HG03442 (cell line): ENCODE measurements at regions not wholly inside any gene's neighbourhood (a gene's known extent, or its start where the extent isn't known, plus 50 kb on each side); places are given as distances from the start of the nearest gene placed in this dataset.
"Not testable (repeated sequence)": the region's sequence is repeated elsewhere in the genome, so short reads cannot be mapped to it uniquely, and the experiment has no call there.

Experiments used
- ATAC-seq: cut with Tn5 transposase; IDR thresholded peaks from one replicate; pipeline ENCODE4 v1.9.1; 2021; ENCODE audit warnings: mild to moderate bottlenecking, moderate library complexity; ENCODE audit not compliant: unreplicated experiment

- ATAC-seq = no peak
Measured at GRCh38 chr18:1467461-1467964, 562.8 kb downstream of the ADCYAP1 start.

- ATAC-seq = no peak
Measured at GRCh38 chr18:1468550-1468949, 563.9 kb downstream of the ADCYAP1 start.

GRCh38 chr18:1475867-1476266, 571.2 kb downstream of the ADCYAP1 start:
- no peak for ATAC-seq

GRCh38 chr18:1480309-1480708, 575.6 kb downstream of the ADCYAP1 start:
- no peak for ATAC-seq

GRCh38 chr18:1481577-1481976, 576.9 kb downstream of the ADCYAP1 start:
- ATAC-seq = no peak

- ATAC-seq = no peak
Measured at GRCh38 chr18:1483385-1483784, 578.7 kb downstream of the ADCYAP1 start.

GRCh38 chr18:1487457-1487856, 582.8 kb downstream of the ADCYAP1 start:
- ATAC-seq = no peak

GRCh38 chr18:1488394-1488793, 583.7 kb downstream of the ADCYAP1 start:
- ATAC-seq = no peak

- ATAC-seq = no peak
Measured at GRCh38 chr18:1488957-1489356, 584.3 kb downstream of the ADCYAP1 start.

- no peak for ATAC-seq
Measured at GRCh38 chr18:1495387-1495786, 590.7 kb downstream of the ADCYAP1 start.

- ATAC-seq = no peak
Measured at GRCh38 chr18:1496096-1496495, 591.4 kb downstream of the ADCYAP1 start.

GRCh38 chr18:1498216-1498615, 593.5 kb downstream of the ADCYAP1 start:
- ATAC-seq = no peak

- ATAC-seq = no peak
Measured at GRCh38 chr18:1499265-1499664, 594.6 kb downstream of the ADCYAP1 start.

- no peak for ATAC-seq
Measured at GRCh38 chr18:1503847-1504246, 599.2 kb downstream of the ADCYAP1 start.

- no peak for ATAC-seq
Measured at GRCh38 chr18:1505856-1506255, 601.2 kb downstream of the ADCYAP1 start.

- ATAC-seq = no peak
Measured at GRCh38 chr18:1510542-1511179, 606.0 kb downstream of the ADCYAP1 start.

GRCh38 chr18:1511619-1512311, 607.1 kb downstream of the ADCYAP1 start:
- no peak for ATAC-seq

- ATAC-seq = no peak
Measured at GRCh38 chr18:1513519-1513918, 608.8 kb downstream of the ADCYAP1 start.

GRCh38 chr18:1521588-1522248, 617.0 kb downstream of the ADCYAP1 start:
- ATAC-seq = not testable (repeated sequence)

GRCh38 chr18:1522249-1522615, 617.6 kb downstream of the ADCYAP1 start:
- no peak for ATAC-seq

- no peak for ATAC-seq
Measured at GRCh38 chr18:1526991-1527390, 622.3 kb downstream of the ADCYAP1 start.

- no peak for ATAC-seq
Measured at GRCh38 chr18:1527805-1528204, 623.1 kb downstream of the ADCYAP1 start.
